Effector CD4-positive, alpha-beta T cell (primary cell): ENCODE measurements at regions not wholly inside any gene's neighbourhood (a gene's known extent, or its start where the extent isn't known, plus 50 kb on each side); places are given as distances from the start of the nearest gene placed in this dataset.

Source experiments
- DNase-seq: peaks from one replicate; pipeline ENCODE4 v3.0.0-alpha.2; 2020

- DNase-seq, result no peak
Measured at GRCh38 chr1:172959571-172959970, 91.2 kb downstream of the TNFSF18 start.

DNA sequence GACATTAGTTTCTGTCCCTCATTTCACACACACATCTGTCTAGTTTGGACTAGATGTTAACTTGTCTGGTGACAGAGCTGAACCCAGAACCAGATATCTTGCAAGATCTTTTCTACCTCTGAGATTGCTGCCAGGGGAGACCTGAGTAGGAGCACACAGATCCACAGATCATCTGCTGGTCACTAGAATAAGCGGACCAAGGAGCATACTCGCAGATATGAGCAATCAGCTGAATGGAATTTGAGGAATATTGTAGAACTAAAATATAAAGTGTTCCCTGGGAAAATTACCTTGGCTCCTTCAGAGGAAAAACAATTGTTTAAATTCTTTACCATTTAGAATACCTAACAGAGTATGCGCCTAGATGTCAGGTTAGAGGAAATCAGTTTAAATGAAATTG, 90.7 kb downstream of the TNFSF18 start:
- DNase-seq, result no peak

DNA sequence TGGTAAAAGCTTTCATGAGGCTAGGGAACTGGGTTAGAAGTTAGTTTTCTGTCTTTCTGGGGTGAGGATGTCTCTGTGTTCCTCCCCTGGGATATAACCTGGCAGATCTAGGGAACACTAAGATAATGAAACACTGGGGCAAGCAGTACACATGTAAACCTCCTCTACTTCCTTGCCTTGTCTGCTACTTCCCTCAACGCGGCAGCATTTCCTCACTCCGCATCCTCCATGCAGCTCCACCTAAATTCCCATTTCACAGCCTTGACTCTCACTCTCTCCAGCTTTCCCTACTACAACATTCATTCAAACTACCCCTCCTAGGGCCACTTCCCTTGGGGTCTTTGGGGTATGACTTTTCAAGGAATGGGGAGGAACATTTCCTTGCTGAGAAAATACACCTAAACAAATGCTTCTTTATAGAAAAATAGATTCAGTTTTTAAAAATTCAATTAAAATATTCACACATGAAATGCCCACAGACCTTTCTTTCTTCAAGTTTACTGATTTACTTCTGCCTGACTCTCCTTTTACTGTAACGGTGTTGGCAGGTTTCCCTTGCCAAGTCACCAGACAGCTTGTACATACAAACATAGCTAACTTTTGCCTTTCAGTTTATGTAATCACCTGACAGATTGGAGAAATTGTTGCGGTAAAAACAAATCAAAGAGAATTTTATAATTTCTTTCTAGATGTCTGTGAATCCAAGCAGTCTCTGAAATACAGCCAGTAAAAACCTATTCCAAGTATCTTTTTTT, 90.1 kb downstream of the TNFSF18 start:
- DNase-seq, result no peak

GRCh38 chr1:172964864-172965263, 85.9 kb downstream of the TNFSF18 start:
- no peak for DNase-seq

DNA sequence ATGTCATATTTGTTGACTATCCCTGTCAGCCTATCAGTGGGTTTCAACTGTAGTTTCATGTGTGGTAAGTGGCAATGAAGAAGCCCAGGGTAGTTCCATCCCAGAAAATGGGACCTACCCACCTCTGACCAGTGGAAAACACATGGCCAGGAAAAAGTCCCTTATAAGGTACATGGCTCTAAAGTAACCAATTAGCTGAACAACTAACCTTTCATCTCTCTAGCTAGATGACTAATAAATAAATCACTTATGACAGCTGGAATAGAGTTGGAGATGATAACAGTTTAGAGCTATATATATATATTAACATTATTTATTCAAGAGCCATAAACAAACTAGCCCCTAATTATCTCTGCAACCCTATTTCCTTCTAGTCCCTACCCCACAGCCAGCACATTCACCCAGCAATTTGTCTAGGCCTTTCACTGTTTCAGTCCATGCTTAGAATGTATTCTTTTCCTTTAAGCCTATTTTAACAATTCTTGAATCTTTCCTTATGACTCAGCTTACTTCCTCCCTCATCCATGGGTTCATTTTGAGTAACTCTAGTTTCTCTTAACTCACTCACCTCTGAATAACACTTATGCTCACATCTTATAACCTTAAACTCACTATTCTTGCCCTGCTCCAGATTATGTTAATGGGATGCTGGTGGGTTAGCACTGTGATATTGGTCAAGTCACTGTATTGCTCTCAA, 83.7 kb downstream of the TNFSF18 start:
- no peak for DNase-seq

GRCh38 chr1:172967936-172968335, 82.8 kb downstream of the TNFSF18 start:
- no peak for DNase-seq

DNA sequence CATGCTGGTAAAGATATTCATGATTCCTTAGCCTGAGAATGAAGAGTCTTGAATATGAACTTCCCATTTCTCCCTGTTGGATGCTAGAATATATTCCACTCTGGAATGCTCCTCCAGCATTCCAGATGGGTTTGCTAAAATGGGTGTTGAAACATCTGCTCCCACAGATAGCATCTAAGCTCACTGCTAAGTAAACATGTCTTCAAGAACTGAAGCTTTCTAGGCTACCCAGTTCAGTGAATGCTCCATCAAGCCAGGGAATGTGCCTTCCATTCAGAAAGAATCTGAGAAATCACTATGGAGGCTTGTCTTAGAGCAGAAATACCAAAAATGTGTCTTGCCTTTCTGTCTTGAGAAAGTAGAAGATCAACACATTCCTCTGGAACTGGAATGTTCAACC, 81.1 kb downstream of the TNFSF18 start:
- no peak for DNase-seq

DNA sequence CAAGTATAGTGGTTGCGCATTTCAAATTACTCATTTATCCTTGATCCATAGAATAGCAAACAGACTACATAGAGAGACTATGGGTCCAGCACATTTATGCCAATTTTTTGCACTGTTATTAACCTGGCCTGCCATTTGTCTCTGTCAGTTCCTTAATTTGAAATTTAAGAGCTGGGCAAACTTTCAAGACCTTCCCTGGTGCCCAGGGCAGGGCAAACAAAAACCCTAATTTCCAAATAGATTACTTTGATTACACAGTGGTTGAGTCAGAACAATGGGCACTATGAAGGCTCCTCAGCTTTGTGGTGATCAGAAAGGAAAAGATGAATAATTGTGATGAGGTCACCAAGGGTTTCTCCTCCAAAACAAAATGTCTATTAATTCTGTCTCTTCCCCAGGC, 80.6 kb downstream of the TNFSF18 start:
- DNase-seq, result no peak

DNA sequence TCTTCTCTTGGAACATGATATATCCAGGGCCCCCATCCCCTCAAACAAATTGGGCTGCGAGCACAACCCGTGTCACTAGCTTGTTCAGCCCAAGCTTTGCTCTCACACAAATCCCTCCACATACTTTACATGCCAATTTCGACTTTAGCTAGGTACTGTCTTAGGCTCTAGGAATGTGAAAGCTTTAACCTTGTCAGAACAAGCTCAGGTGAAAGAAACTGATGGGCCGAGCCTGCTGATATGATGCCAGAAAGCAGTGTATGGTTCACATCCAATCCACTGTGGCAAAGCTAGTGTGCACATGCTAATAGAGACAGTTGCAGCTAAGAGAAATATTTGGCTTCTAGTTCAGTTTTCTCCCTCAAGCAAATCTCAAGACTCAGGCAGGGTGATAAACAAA, 79.5 kb downstream of the TNFSF18 start:
- no peak for DNase-seq

DNA sequence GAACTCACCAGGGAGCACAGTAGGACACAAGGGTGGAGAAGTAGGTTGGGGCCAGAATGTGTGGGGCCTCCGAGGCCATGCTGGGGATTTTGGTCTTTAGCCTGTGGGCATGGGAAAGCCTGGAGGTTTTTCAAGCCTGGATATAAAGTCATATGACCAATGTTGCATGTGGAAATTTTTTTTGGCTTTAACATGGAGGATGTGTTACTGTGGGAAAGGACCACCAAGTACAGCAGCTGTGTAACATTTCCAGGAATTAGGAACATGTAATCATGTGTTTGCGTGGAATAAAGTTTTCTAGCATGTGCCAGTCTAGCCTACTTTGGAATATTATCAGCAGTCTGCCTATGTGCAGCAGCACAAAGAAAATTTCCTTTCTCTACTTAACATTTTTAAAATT, 78.5 kb downstream of the TNFSF18 start:
- no peak for DNase-seq

- no peak for DNase-seq
Measured at GRCh38 chr1:172973424-172973823, 77.3 kb downstream of the TNFSF18 start.

DNA sequence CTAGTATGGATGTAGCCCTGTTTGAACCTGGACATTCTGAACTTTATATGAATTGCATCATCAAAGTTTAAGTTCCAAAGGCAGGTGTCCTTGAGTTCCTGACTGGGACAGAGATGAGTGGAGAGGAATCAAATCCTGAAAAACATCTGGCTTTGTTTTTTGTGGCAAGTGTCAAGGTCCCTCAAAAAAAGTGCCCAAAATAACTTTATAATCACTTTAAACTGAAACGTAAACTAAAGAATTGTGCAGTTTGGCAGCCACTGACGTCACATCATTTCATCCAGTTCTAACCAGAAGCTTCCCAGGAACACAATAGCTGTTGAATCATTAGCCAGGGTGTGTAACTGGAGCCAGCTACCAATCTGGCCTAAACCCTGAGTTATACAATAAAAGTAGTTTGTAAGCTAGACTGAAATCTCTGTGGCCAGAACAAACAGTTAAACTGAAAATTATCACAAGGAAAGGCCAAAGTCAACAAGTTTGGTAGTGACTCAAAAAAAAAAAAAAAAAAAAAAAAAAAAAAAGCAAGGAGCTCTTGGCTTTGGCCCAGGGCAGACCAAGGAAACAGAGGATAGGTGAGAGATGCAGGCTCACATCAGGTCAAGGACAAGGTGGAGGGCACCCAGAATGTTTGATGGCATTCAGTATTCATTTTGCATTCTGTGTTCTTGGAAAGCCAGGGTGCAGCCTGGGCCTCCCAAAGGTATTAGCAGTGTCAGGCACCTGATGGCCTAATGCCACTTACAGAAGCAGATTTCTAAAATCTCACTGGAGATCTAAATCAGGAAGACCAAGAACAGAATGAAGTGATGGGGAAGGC, 74.3 kb downstream of the TNFSF18 start:
- no peak for DNase-seq

DNA sequence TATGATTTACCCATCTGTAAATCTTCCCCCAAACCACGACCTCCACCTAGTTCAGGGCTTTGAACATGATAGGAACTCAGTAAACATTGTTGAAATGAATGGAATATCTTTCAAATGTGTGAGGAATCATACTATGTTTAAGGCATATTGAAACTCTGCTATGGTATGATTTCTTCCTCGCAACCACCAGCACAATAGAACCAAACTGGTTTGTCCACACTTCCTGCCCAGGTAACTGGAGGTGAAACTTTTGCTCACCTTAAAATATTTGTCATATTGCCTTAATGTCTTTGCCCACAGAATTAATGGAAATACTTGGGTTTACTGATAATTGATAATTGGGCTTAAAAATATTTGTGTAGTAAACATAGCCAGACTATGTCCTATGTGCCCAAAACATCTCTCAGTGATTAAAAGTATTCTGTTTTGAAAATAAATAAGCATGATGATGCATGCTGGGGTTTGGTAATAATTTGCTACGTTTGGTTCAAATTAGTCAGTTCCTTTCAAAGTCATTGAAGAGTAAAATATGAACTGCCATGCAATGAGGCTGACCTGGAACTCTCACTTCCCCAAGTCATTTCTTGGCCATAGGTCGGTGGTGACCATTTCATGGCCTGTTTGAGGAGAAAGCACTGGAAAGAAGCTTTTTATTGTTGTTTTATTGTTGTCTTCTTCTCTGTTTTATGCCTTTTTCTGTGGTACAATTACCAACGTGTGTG, 73.3 kb downstream of the TNFSF18 start:
- no peak for DNase-seq

GRCh38 chr1:172978595-172978994, 72.1 kb downstream of the TNFSF18 start:
- no peak for DNase-seq

GRCh38 chr1:172979828-172980227, 70.9 kb downstream of the TNFSF18 start:
- no peak for DNase-seq

GRCh38 chr1:172980456-172980855, 70.3 kb downstream of the TNFSF18 start:
- no peak for DNase-seq

- DNase-seq, result no peak
Measured at GRCh38 chr1:172980971-172981370, 69.8 kb downstream of the TNFSF18 start.
